ENCODE measurements at regions not wholly inside any gene's neighbourhood (a gene's known extent, or its start where the extent isn't known, plus 50 kb on each side); places are given as distances from the start of the nearest gene placed in this dataset.

DNA sequence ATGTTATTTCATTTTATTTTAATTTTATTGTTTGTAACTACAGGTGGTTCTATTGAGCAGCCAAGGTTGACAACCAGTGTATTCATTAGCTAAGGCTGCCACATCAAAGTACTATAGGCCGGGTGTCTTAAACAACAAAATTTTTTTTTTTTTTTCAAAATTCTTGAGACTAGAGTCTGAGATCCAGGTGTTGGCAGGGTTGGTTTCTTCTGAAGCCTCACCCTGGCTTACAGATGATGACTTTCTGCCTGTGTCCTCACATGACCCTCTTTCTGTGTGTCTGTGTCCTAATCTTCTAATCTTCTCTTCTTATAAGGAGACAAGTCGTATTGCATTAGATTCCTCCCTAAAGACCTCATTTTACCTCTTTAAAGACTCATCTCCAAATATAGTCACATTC, 208.4 kb downstream of the MANEA start:
- DNase-seq (no peak), ATAC-seq (no peak)
- H3K27ac ChIP-seq, result no peak overlapping the region
- no peak overlapping the region for H3K4me3 ChIP-seq
- no peaks in the 10 kb centered on the region for H3K27me3 ChIP-seq
- no peaks in the 10 kb centered on the region for H3K4me1 ChIP-seq
- H3K9me3 ChIP-seq, result peaks cover 0 to 3% (median 0%) of the 10 kb centered on the region in 11 donors
- no peaks in the 10 kb centered on the region for H3K36me3 ChIP-seq
- intact Hi-C loops (cut with DNase I), result no loop called here
- WGBS, 2 donors, result 71 to 75% methylated on average over 2 of the region's 2 CpGs
- TF ChIP-seq, protein P1, sequence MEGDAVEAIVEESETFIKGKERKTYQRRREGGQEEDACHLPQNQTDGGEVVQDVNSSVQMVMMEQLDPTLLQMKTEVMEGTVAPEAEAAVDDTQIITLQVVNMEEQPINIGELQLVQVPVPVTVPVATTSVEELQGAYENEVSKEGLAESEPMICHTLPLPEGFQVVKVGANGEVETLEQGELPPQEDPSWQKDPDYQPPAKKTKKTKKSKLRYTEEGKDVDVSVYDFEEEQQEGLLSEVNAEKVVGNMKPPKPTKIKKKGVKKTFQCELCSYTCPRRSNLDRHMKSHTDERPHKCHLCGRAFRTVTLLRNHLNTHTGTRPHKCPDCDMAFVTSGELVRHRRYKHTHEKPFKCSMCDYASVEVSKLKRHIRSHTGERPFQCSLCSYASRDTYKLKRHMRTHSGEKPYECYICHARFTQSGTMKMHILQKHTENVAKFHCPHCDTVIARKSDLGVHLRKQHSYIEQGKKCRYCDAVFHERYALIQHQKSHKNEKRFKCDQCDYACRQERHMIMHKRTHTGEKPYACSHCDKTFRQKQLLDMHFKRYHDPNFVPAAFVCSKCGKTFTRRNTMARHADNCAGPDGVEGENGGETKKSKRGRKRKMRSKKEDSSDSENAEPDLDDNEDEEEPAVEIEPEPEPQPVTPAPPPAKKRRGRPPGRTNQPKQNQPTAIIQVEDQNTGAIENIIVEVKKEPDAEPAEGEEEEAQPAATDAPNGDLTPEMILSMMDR (IDR thresholded peaks at IDR 0.05), result no peak

DNA sequence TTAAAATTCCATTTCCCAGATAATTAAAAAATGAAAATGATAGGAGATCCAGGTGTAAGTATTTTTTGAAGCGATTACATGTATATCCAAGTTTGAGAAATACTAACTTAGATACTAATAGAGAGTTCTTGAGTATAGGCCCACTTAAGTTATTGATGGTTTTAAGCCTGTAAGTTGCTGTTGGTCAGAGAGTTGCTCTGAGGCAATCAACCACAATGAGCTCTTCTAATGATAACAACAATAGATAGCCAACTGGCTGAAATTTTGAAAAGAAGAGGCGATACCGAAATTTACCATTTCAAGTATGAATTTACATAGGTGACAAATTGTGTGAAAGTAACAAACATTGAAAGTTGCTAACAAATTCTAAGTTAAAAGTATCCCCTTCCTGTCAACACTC, 209.5 kb downstream of the MANEA start:
- no peaks in the 10 kb centered on the region for H3K27me3 ChIP-seq
- no peak for ATAC-seq
- intact Hi-C loops (cut with DNase I), result no loop called here
- no peaks in the 10 kb centered on the region for H3K4me1 ChIP-seq
- WGBS, 2 donors, result 90% methylated on average over 3 of the region's 3 CpGs
- peaks cover 0 to 3% (median 0%) of the 10 kb centered on the region in 11 donors for H3K9me3 ChIP-seq
- no peak overlapping the region for H3K4me3 ChIP-seq
- H3K27ac ChIP-seq, result no peak overlapping the region
- DNase-seq, result no peak
- TF ChIP-seq, protein P1 (IDR thresholded peaks at IDR 0.05), result no peak
- no peaks in the 10 kb centered on the region for H3K36me3 ChIP-seq

- ATAC-seq (no peak), DNase-seq (no peak)
- Histone ChIP-seq H3K27me3 (no peaks in the 10 kb centered on the region), H3K9me3 (peaks cover 0 to 4% (median 0%) of the 10 kb centered on the region in 11 donors), H3K4me3 (no peak overlapping the region), H3K27ac (no peak overlapping the region), H3K4me1 (no peaks in the 10 kb centered on the region), H3K36me3 (no peaks in the 10 kb centered on the region)
- WGBS, 2 donors, result 67 to 70% methylated on average over 7 of the region's 7 CpGs
- intact Hi-C loops (cut with DNase I), result no loop called here
- TF ChIP-seq, protein P1 (IDR thresholded peaks at IDR 0.05), result no peak
Measured at GRCh38 chr6:95790787-95791186, 213.5 kb downstream of the MANEA start.

DNA sequence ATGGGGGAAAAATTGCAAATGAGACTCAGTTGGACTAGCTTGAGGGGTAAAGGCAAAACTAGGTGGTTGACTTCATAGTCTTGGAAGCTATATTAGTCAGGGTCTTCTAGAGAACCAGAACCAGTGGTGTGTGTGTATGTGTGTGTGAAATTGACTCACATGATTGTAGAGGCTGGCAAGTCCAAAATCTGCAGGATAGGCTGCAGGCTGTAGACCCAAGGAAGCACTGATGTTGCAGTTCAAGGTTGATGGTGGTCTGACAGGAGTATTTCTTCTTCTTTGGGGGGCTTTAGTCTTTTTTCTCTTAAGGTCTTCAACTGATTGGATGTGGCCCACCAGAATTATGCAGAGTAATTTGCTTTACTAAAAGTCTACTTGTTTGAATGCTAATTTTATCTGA, 217.4 kb downstream of the MANEA start:
- Histone ChIP-seq H3K27me3 (no peaks in the 10 kb centered on the region), H3K4me1 (no peaks in the 10 kb centered on the region), H3K36me3 (no peaks in the 10 kb centered on the region), H3K27ac (no peak overlapping the region), H3K4me3 (no peak overlapping the region), H3K9me3 (peaks cover 0 to 4% (median 0%) of the 10 kb centered on the region in 11 donors)
- intact Hi-C loops (cut with DNase I), result no loop called here
- DNase-seq, result no peak
- ATAC-seq, result no peak
- TF ChIP-seq, protein P1 (IDR thresholded peaks at IDR 0.05), result no peak

GRCh38 chr6:95795927-95796326, 218.6 kb downstream of the MANEA start:
- Histone ChIP-seq H3K4me1 (no peaks in the 10 kb centered on the region), H3K4me3 (no peak overlapping the region), H3K9me3 (peaks cover 0 to 4% (median 0%) of the 10 kb centered on the region in 11 donors), H3K27me3 (no peaks in the 10 kb centered on the region), H3K36me3 (no peaks in the 10 kb centered on the region), H3K27ac (no peak overlapping the region)
- intact Hi-C loops (cut with DNase I), result no loop called here
- TF ChIP-seq, protein P1 (IDR thresholded peaks at IDR 0.05), result no peak
- DNase-seq, result no peak
- ATAC-seq, result no peak

Measured in heart right ventricle (tissue), 16 donors.